Middle frontal gyrus (tissue), 1 donor: ENCODE measurements at regions not wholly inside any gene's neighbourhood (a gene's known extent, or its start where the extent isn't known, plus 50 kb on each side); places are given as distances from the start of the nearest gene placed in this dataset.
"Not testable (repeated sequence)": the region's sequence is repeated elsewhere in the genome, so short reads cannot be mapped to it uniquely, and the experiment has no call there.

ENCODE experiments used
- DNase-seq: peaks from one replicate; pipeline ENCODE4 v3.0.0-alpha.2; 2015; ENCODE audit warnings: low spot score; ENCODE audit errors: extremely low spot score

- DNase-seq = no peak
Observed at GRCh38 chr6:131427434-131428058, 145.5 kb upstream of the ARG1 start.

GRCh38 chr6:131430531-131430930 is 142.5 kb upstream of the ARG1 start:
- DNase-seq = no peak

GRCh38 chr6:131431718-131432117 is 141.3 kb upstream of the ARG1 start:
- no peak for DNase-seq

GRCh38 chr6:131433927-131434326 is 139.1 kb upstream of the ARG1 start:
- DNase-seq = no peak

GRCh38 chr6:131436358-131436757 is 136.7 kb upstream of the ARG1 start:
- no peak for DNase-seq

- no peak for DNase-seq
Observed at GRCh38 chr6:131443014-131443413, 130.0 kb upstream of the ARG1 start.

- DNase-seq = no peak
Observed at GRCh38 chr6:131443514-131443913, 129.5 kb upstream of the ARG1 start.

- not testable (repeated sequence) for DNase-seq
Observed at GRCh38 chr6:131445356-131445755, 127.7 kb upstream of the ARG1 start.

GRCh38 chr6:131450861-131451260 is 122.2 kb upstream of the ARG1 start:
- no peak for DNase-seq

- DNase-seq = no peak
Observed at GRCh38 chr6:131451321-131452144, 121.5 kb upstream of the ARG1 start.

- no peak for DNase-seq
Observed at GRCh38 chr6:131453803-131454202, 119.2 kb upstream of the ARG1 start.

- no peak for DNase-seq
Observed at GRCh38 chr6:131456565-131456964, 116.5 kb upstream of the ARG1 start.

GRCh38 chr6:131459005-131459404 is 114.0 kb upstream of the ARG1 start:
- DNase-seq = no peak

GRCh38 chr6:131460614-131461000 is 112.4 kb upstream of the ARG1 start:
- DNase-seq = no peak

- no peak for DNase-seq
Observed at GRCh38 chr6:131469130-131469529, 103.9 kb upstream of the ARG1 start.

- DNase-seq = no peak
Observed at GRCh38 chr6:131470534-131470933, 102.5 kb upstream of the ARG1 start.

GRCh38 chr6:131471331-131471730 is 101.7 kb upstream of the ARG1 start:
- DNase-seq = no peak

- DNase-seq = not testable (repeated sequence)
Observed at GRCh38 chr6:131473303-131473702, 99.7 kb upstream of the ARG1 start.

- DNase-seq = no peak
Observed at GRCh38 chr6:131476362-131476761, 96.7 kb upstream of the ARG1 start.

- not testable (repeated sequence) for DNase-seq
Observed at GRCh38 chr6:131478740-131479211, 94.2 kb upstream of the ARG1 start.

GRCh38 chr6:131486608-131487007 is 86.4 kb upstream of the ARG1 start:
- peak; percentile 33 for DNase-seq

GRCh38 chr6:131488780-131489179 is 84.2 kb upstream of the ARG1 start:
- no peak for DNase-seq

GRCh38 chr6:131490441-131490840 is 82.6 kb upstream of the ARG1 start:
- DNase-seq = no peak
